ENCODE measurements at regions not wholly inside any gene's neighbourhood (a gene's known extent, or its start where the extent isn't known, plus 50 kb on each side); places are given as distances from the start of the nearest gene placed in this dataset.

GRCh38 chr9:13690595-13690994, 411.1 kb upstream of the MPDZ start:
- Histone ChIP-seq H3K36me3 (ENCODE audit: control insufficient read depth, insufficient read depth, low read length) (no peaks in the 10 kb centered on the region), H3K27ac (ENCODE audit: extremely low read depth, low read depth, low read length) (no peak overlapping the region), H3K4me3 (no peak overlapping the region), H2AFZ (ENCODE audit: low read depth, low read length) (no peak overlapping the region), H3K9me1 (ENCODE audit: control insufficient read depth, insufficient read depth, low read length) (no peaks in the 10 kb centered on the region), H3K79me2 (ENCODE audit: control insufficient read depth, insufficient read depth, low read length) (no peaks in the 10 kb centered on the region), H3K9me3 (replicated peaks; ENCODE audit: control insufficient read depth, insufficient read depth, low read depth, low read length) (no peaks in the 10 kb centered on the region), H4K20me1 (replicated peaks; ENCODE audit: control insufficient read depth, insufficient read depth, low read length) (no peaks in the 10 kb centered on the region), H3K4me2 (ENCODE audit: insufficient read depth, low read length) (no peak overlapping the region), H3K9ac (ENCODE audit: insufficient read depth in 1 of 2, low read depth in 2 of 2, low read length in 2 of 2) (no peak overlapping the region), H3K27me3 (ENCODE audit: control insufficient read depth in 2 of 2, insufficient read depth in 2 of 2, low read length in 2 of 2) (no peaks in the 10 kb centered on the region), H3K4me1 (replicated peaks in 1 of 2; ENCODE audit: control insufficient read depth in 2 of 2, insufficient read depth in 2 of 2, low read length in 2 of 2) (no peaks in the 10 kb centered on the region)
- in situ Hi-C loops (cut with MboI) = no loop called here
- ChIA-PET CTCF (ENCODE audit: low intra/inter-chr PET ratio) (no interaction called here), POLR2A (no interaction called here)
- FAIRE-seq (no peak), DNase-seq (ENCODE audit: extremely low read depth in 1 of 4, low spot score in 3 of 4) (no peak), ATAC-seq (no peak)
- no peak for TF ChIP-seq PHB (CRISPR knock-in tag; IDR thresholded peaks at IDR 0.05)
- no peak for TF ChIP-seq ZNF41 (CRISPR knock-in tag; conservative IDR thresholded peaks at IDR 0.05)
- no peak for TF ChIP-seq CHCHD3 (CRISPR knock-in tag; IDR thresholded peaks at IDR 0.05)
- TF ChIP-seq RBM17 (IDR thresholded peaks at IDR 0.05; ENCODE audit: borderline replicate concordance, low read depth, low read length) = no peak
- no peak for TF ChIP-seq HDAC6 (IDR thresholded peaks at IDR 0.05; ENCODE audit: low read depth, low read length)
- no peak for TF ChIP-seq CBX3 (IDR thresholded peaks at IDR 0.05; ENCODE audit: borderline replicate concordance in 1 of 2, low read length in 2 of 2)
- TF ChIP-seq CBFA2T3 (IDR thresholded peaks at IDR 0.05) = no peak
- TF ChIP-seq ZNF274 (IDR thresholded peaks at IDR 0.05; ENCODE audit: borderline replicate concordance, low read depth, low read length) = no peak
- TF ChIP-seq, protein P1, sequence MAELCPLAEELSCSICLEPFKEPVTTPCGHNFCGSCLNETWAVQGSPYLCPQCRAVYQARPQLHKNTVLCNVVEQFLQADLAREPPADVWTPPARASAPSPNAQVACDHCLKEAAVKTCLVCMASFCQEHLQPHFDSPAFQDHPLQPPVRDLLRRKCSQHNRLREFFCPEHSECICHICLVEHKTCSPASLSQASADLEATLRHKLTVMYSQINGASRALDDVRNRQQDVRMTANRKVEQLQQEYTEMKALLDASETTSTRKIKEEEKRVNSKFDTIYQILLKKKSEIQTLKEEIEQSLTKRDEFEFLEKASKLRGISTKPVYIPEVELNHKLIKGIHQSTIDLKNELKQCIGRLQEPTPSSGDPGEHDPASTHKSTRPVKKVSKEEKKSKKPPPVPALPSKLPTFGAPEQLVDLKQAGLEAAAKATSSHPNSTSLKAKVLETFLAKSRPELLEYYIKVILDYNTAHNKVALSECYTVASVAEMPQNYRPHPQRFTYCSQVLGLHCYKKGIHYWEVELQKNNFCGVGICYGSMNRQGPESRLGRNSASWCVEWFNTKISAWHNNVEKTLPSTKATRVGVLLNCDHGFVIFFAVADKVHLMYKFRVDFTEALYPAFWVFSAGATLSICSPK (IDR thresholded peaks at IDR 0.05; ENCODE audit: borderline replicate concordance) = no peak
- TF ChIP-seq HDAC8 (tag; IDR thresholded peaks at IDR 0.05) = no peak
- TF ChIP-seq KDM1A (IDR thresholded peaks at IDR 0.05) = no peak
- TF ChIP-seq, protein P2, sequence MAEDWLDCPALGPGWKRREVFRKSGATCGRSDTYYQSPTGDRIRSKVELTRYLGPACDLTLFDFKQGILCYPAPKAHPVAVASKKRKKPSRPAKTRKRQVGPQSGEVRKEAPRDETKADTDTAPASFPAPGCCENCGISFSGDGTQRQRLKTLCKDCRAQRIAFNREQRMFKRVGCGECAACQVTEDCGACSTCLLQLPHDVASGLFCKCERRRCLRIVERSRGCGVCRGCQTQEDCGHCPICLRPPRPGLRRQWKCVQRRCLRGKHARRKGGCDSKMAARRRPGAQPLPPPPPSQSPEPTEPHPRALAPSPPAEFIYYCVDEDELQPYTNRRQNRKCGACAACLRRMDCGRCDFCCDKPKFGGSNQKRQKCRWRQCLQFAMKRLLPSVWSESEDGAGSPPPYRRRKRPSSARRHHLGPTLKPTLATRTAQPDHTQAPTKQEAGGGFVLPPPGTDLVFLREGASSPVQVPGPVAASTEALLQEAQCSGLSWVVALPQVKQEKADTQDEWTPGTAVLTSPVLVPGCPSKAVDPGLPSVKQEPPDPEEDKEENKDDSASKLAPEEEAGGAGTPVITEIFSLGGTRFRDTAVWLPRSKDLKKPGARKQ (CRISPR knock-in tag; IDR thresholded peaks at IDR 0.05) = no peak
- TF ChIP-seq HES1 (IDR thresholded peaks at IDR 0.05; ENCODE audit: low read depth) = no peak
- no peak for TF ChIP-seq HDGF (IDR thresholded peaks at IDR 0.05)
- no peak for TF ChIP-seq GABPA (tag; conservative IDR thresholded peaks at IDR 0.05; ENCODE audit: low read depth)
- TF ChIP-seq ZFP30 (CRISPR knock-in tag; IDR thresholded peaks at IDR 0.05; ENCODE audit: borderline replicate concordance) = no peak
- no peak for TF ChIP-seq NFE2 (IDR thresholded peaks at IDR 0.05; ENCODE audit: low read depth)
- no peak for TF ChIP-seq ZNF766 (CRISPR knock-in tag; conservative IDR thresholded peaks at IDR 0.05)
- intact Hi-C loops (cut with micrococcal nuclease) = no loop called here
- 0% methylated on average over 1 of the region's 1 CpG for WGBS (ENCODE audit: insufficient coverage, low coverage, missing lambda C conversion rate)
- no TSS peak for BruUV-seq (replicated peaks)

All from K562 (cell line).